Prostate gland (tissue), 2 donors: ENCODE measurements at regions not wholly inside any gene's neighbourhood (a gene's known extent, or its start where the extent isn't known, plus 50 kb on each side); places are given as distances from the start of the nearest gene placed in this dataset.

ENCODE experiments used
- CTCF ChIP-seq, 4 experiments: fragments of 200-600 bp in 2 of 4; fragments of 450-650 bp in 2 of 4; sonication (generic) in 2 of 4; IDR thresholded peaks; 1 replicate in 3 of 4; 2 replicates in 1 of 4; pipeline ENCODE4 v1.5.1; 2016 to 2019; ENCODE audit warnings: antibody characterized with exemption in 4 of 4, mild to moderate bottlenecking in 2 of 4, moderate library complexity in 2 of 4
- POLR2A ChIP-seq: fragments of 450-650 bp; IDR thresholded peaks from one replicate; pipeline ENCODE4 v1.6.1; 2016; ENCODE audit warnings: antibody characterized with exemption, mild to moderate bottlenecking

- no peak for TF ChIP-seq CTCF (IDR thresholded peaks at IDR 0.05)
- no peak for TF ChIP-seq POLR2A
These were observed 419.9 kb upstream of the PRR20A start for GRCh38 chr13:56720841-56721240.
